Ishikawa (cell line): ENCODE measurements at regions not wholly inside any gene's neighbourhood (a gene's known extent, or its start where the extent isn't known, plus 50 kb on each side); places are given as distances from the start of the nearest gene placed in this dataset.

Experiments used
- CEBPB ChIP-seq: IDR thresholded peaks from 2 replicates; pipeline ENCODE4 v1.6.1; 2012
- CREB1 ChIP-seq: IDR thresholded peaks from 2 replicates; pipeline ENCODE4 v1.6.1; 2012; ENCODE audit warnings: low read depth
- EGR1 ChIP-seq: IDR thresholded peaks from 2 replicates; pipeline ENCODE4 v1.6.1; 2012
- EP300 ChIP-seq: IDR thresholded peaks from 2 replicates; pipeline ENCODE4 v1.6.1; 2012; ENCODE audit warnings: borderline replicate concordance
- FOXM1 ChIP-seq: IDR thresholded peaks from 2 replicates; pipeline ENCODE4 v1.6.1; 2012; ENCODE audit warnings: low read depth, borderline replicate concordance
- MAX ChIP-seq: IDR thresholded peaks from 2 replicates; pipeline ENCODE4 v1.6.1; 2012
- NFIC ChIP-seq: IDR thresholded peaks from 2 replicates; pipeline ENCODE4 v1.6.1; 2012
- RAD21 ChIP-seq: IDR thresholded peaks from 2 replicates; pipeline ENCODE4 v1.6.1; 2012; ENCODE audit warnings: low read depth
- REST ChIP-seq: IDR thresholded peaks from 2 replicates; pipeline ENCODE4 v1.6.1; 2012; ENCODE audit warnings: low read depth, mild to moderate bottlenecking
- TAF1 ChIP-seq: IDR thresholded peaks from 2 replicates; pipeline ENCODE4 v1.6.1; 2012; ENCODE audit warnings: low read depth, mild to moderate bottlenecking
- TCF12 ChIP-seq: IDR thresholded peaks from 2 replicates; pipeline ENCODE4 v1.6.1; 2012; ENCODE audit warnings: low read depth
- TEAD4 ChIP-seq: IDR thresholded peaks from 2 replicates; pipeline ENCODE4 v1.6.1; 2012
- YY1 ChIP-seq: IDR thresholded peaks from 2 replicates; pipeline ENCODE4 v1.6.1; 2012; ENCODE audit warnings: low read depth
- ZBTB7A ChIP-seq: IDR thresholded peaks from 2 replicates; pipeline ENCODE4 v1.6.1; 2012; ENCODE audit warnings: low read depth
- TF ChIP-seq, protein P1 (sequence below): IDR thresholded peaks from 2 replicates; pipeline ENCODE4 v1.6.1; 2012

- TF ChIP-seq TCF12 (no peak), TAF1 (no peak), EP300 (no peak), REST (no peak), ZBTB7A (no peak), CEBPB (no peak), EGR1 (no peak), YY1 (no peak), TEAD4 (no peak), RAD21 (no peak)
These were observed 411.8 kb upstream of the PTBP2 start for GRCh38 chr1:96309783-96310182.

DNA sequence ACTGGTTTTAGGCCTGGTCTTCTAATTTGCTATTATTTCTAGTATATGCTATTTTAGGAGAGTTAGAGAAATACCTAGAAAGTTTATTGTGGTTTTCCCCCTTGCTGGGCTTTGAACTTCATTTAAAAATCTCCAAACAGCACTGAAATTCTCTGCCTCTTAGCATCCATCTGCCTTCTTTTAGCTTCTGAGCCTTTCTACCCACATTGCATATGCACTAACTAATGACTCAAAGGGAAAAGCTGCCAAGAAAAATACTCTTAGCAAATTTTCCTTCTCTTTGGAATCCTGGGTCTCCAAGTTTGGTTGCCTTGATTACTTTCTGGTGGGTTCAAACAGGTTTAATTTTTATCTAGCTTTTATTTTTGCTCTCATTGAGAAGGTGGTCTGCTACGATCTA is 408.4 kb upstream of the PTBP2 start:
- TF ChIP-seq TEAD4 (no peak), RAD21 (no peak), FOXM1 (no peak), TCF12 (no peak), ZBTB7A (no peak), CEBPB (no peak), EGR1 (no peak), MAX (no peak), EP300 (no peak), NFIC (no peak), CREB1 (no peak)
- TF ChIP-seq, protein P1, sequence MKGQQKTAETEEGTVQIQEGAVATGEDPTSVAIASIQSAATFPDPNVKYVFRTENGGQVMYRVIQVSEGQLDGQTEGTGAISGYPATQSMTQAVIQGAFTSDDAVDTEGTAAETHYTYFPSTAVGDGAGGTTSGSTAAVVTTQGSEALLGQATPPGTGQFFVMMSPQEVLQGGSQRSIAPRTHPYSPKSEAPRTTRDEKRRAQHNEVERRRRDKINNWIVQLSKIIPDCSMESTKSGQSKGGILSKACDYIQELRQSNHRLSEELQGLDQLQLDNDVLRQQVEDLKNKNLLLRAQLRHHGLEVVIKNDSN = no peak

DNA sequence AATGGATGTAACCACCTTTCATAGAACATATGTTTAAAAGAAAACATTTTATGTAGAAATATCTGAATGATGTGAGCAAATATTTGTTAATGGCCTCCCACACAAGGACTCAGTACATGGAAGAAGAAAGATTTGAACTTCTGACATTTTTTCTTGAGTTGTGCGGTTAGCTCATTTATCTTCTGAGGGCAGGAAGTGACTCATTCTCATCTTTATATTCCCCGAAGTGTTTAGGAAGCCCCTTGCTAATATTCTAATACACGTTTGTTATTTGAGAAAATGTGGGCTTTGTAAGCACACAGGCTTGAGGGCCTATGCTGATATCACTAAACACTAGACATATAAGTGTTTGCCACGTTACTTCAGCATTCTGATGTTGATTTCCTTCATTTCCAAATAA is 392.5 kb upstream of the PTBP2 start:
- no peak for TF ChIP-seq RAD21
- no peak for TF ChIP-seq YY1
- TF ChIP-seq NFIC = no peak
- TF ChIP-seq, protein P1 = no peak
- TF ChIP-seq MAX = no peak
- TF ChIP-seq FOXM1 = no peak
- TF ChIP-seq EP300 = no peak
- no peak for TF ChIP-seq TEAD4
- no peak for TF ChIP-seq ZBTB7A
- TF ChIP-seq TAF1 = no peak
- TF ChIP-seq EGR1 = no peak
- no peak for TF ChIP-seq TCF12

DNA sequence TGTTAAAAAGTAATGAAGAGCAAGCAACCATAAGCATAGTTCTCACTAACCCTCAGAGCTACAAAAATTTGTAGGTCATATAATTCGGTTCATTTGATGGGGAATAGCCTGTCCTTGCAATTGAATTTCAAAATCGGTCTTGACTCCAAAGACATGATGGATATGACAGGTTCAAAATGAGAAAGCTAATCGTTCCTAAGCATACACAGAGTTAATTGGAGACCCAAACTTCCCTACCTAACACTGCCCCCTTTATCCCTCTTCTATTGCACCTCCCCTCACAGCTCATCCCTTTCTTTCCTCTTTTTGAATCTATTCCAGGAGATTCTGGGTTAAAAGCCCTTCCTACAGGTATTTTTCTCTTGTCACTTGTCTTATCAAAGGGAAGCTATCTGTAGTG is 390.0 kb upstream of the PTBP2 start:
- TF ChIP-seq FOXM1 (no peak), EP300 (no peak), EGR1 (no peak), RAD21 (no peak), NFIC (no peak)
- TF ChIP-seq, protein P1 = no peak

GRCh38 chr1:96333522-96334235 is 387.9 kb upstream of the PTBP2 start:
- TF ChIP-seq, protein P1 = no peak
- TF ChIP-seq CREB1 (no peak), CEBPB (no peak), MAX (no peak)

DNA sequence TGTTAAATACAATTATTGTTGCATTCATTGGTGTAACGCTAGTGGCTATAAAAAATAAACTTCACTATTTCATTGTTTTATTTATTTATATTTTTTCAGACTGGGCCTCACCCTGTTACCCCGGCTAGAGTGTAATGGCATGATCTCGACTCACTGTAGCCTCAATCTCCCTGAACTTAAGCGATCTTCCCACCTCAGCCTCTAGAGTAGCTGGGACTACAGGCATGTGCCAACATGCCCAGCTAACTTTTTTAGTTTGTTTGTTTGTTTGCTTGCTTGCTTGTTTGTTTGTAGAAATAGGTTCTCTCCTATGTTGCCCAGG is 387.4 kb upstream of the PTBP2 start:
- TF ChIP-seq REST (no peak), RAD21 (no peak), EGR1 (no peak), EP300 (no peak), MAX (no peak), CREB1 (no peak), ZBTB7A (no peak), TAF1 (no peak), FOXM1 (no peak), YY1 (no peak), CEBPB (no peak)
- TF ChIP-seq, protein P1 = no peak
